ENCODE measurements at regions not wholly inside any gene's neighbourhood (a gene's known extent, or its start where the extent isn't known, plus 50 kb on each side); places are given as distances from the start of the nearest gene placed in this dataset.

DNA sequence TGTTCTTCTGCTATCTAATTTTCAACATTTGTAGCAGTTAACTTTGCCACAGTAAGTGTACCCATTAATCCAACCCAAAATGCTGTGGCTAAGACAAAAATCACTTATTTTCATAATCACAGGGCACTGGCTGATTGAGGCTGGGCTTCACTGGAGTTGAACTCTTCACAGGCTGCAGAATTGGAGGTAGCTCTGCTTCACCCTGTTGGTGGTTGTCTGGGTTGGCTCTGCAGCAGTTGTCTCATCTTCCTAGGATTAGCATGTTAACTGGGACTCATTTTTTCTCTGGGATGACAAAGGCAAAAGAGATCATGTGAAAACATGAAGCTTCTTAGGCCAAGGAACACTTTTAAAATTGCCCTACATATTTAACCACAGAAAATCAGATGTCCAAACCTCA is 518.9 kb downstream of the TLR4 start:
- no peak for TF ChIP-seq POLR2AphosphoS5 (IDR thresholded peaks at IDR 0.05; ENCODE audit: borderline replicate concordance, low read depth, low read length)
- TF ChIP-seq EZH2 (IDR thresholded peaks at IDR 0.05): no peak

Measured in SK-N-MC (cell line).